ENCODE measurements at regions not wholly inside any gene's neighbourhood (a gene's known extent, or its start where the extent isn't known, plus 50 kb on each side); places are given as distances from the start of the nearest gene placed in this dataset.
"Not testable (repeated sequence)": the region's sequence is repeated elsewhere in the genome, so short reads cannot be mapped to it uniquely, and the experiment has no call there.

GRCh38 chr6:140811642-140812041 is 1321.1 kb upstream of the GJE1 start:
- H3K27me3 ChIP-seq (replicated peaks; ENCODE audit: control insufficient read depth, insufficient read depth, low read length), result no peaks in the 10 kb centered on the region
- H3K9me3 ChIP-seq (ENCODE audit: control insufficient read depth, low read length), result no peaks in the 10 kb centered on the region
- peaks cover 3% of the 10 kb centered on the region for H3K4me1 ChIP-seq (ENCODE audit: control insufficient read depth, insufficient read depth, low read length)
- DNase-seq (ENCODE audit: low read depth), result no peak
- no peaks in the 10 kb centered on the region for H3K36me3 ChIP-seq (ENCODE audit: control insufficient read depth, insufficient read depth, low read length, severe bottlenecking)
- no peak overlapping the region for H3K9ac ChIP-seq (ENCODE audit: low read length)
- H3K4me3 ChIP-seq (ENCODE audit: low read length), result peak overlapping the region; percentile 8

GRCh38 chr6:140809694-140810101 is 1323.0 kb upstream of the GJE1 start:
- H3K27me3 ChIP-seq (replicated peaks; ENCODE audit: control insufficient read depth, insufficient read depth, low read length), result no peaks in the 10 kb centered on the region
- DNase-seq (ENCODE audit: low read depth), result no peak
- H3K9me3 ChIP-seq (ENCODE audit: control insufficient read depth, low read length), result no peaks in the 10 kb centered on the region
- peaks cover 3% of the 10 kb centered on the region for H3K4me1 ChIP-seq (ENCODE audit: control insufficient read depth, insufficient read depth, low read length)
- H3K9ac ChIP-seq (ENCODE audit: low read length), result no peak overlapping the region
- no peaks in the 10 kb centered on the region for H3K36me3 ChIP-seq (ENCODE audit: control insufficient read depth, insufficient read depth, low read length, severe bottlenecking)
- no peak overlapping the region for H3K4me3 ChIP-seq (ENCODE audit: low read length)

GRCh38 chr6:140806431-140806830 is 1326.3 kb upstream of the GJE1 start:
- H3K4me1 ChIP-seq (ENCODE audit: control insufficient read depth, insufficient read depth, low read length), result peaks cover 7% of the 10 kb centered on the region
- no peaks in the 10 kb centered on the region for H3K9me3 ChIP-seq (ENCODE audit: control insufficient read depth, low read length)
- H3K9ac ChIP-seq (ENCODE audit: low read length), result no peak overlapping the region
- H3K36me3 ChIP-seq (ENCODE audit: control insufficient read depth, insufficient read depth, low read length, severe bottlenecking), result no peaks in the 10 kb centered on the region
- H3K27me3 ChIP-seq (replicated peaks; ENCODE audit: control insufficient read depth, insufficient read depth, low read length), result no peaks in the 10 kb centered on the region
- H3K4me3 ChIP-seq (ENCODE audit: low read length), result no peak overlapping the region
- no peak for DNase-seq (ENCODE audit: low read depth)

GRCh38 chr6:140794544-140794943 is 1338.2 kb upstream of the GJE1 start:
- no peak overlapping the region for H3K4me3 ChIP-seq (ENCODE audit: low read length)
- no peak for DNase-seq (ENCODE audit: low read depth)
- H3K9me3 ChIP-seq (ENCODE audit: control insufficient read depth, low read length), result peaks cover 7% of the 10 kb centered on the region
- no peaks in the 10 kb centered on the region for H3K36me3 ChIP-seq (ENCODE audit: control insufficient read depth, insufficient read depth, low read length, severe bottlenecking)
- H3K4me1 ChIP-seq (ENCODE audit: control insufficient read depth, insufficient read depth, low read length), result no peaks in the 10 kb centered on the region
- H3K27me3 ChIP-seq (replicated peaks; ENCODE audit: control insufficient read depth, insufficient read depth, low read length), result no peaks in the 10 kb centered on the region
- H3K9ac ChIP-seq (ENCODE audit: low read length), result no peak overlapping the region

GRCh38 chr6:140790109-140790508 is 1342.6 kb upstream of the GJE1 start:
- Histone ChIP-seq H3K4me3 (ENCODE audit: low read length) (no peak overlapping the region), H3K36me3 (ENCODE audit: control insufficient read depth, insufficient read depth, low read length, severe bottlenecking) (no peaks in the 10 kb centered on the region), H3K9ac (ENCODE audit: low read length) (no peak overlapping the region), H3K4me1 (ENCODE audit: control insufficient read depth, insufficient read depth, low read length) (no peaks in the 10 kb centered on the region), H3K9me3 (ENCODE audit: control insufficient read depth, low read length) (peaks cover 7% of the 10 kb centered on the region), H3K27me3 (replicated peaks; ENCODE audit: control insufficient read depth, insufficient read depth, low read length) (no peaks in the 10 kb centered on the region)
- no peak for DNase-seq (ENCODE audit: low read depth)

GRCh38 chr6:140789466-140789865 is 1343.3 kb upstream of the GJE1 start:
- Histone ChIP-seq H3K9me3 (ENCODE audit: control insufficient read depth, low read length) (peaks cover 7% of the 10 kb centered on the region), H3K4me3 (ENCODE audit: low read length) (no peak overlapping the region), H3K9ac (ENCODE audit: low read length) (no peak overlapping the region), H3K36me3 (ENCODE audit: control insufficient read depth, insufficient read depth, low read length, severe bottlenecking) (no peaks in the 10 kb centered on the region), H3K4me1 (ENCODE audit: control insufficient read depth, insufficient read depth, low read length) (no peaks in the 10 kb centered on the region), H3K27me3 (replicated peaks; ENCODE audit: control insufficient read depth, insufficient read depth, low read length) (no peaks in the 10 kb centered on the region)
- peak; percentile 39 for DNase-seq (ENCODE audit: low read depth)

GRCh38 chr6:140785926-140786325 is 1346.8 kb upstream of the GJE1 start:
- Histone ChIP-seq H3K4me3 (ENCODE audit: low read length) (no peak overlapping the region), H3K27me3 (replicated peaks; ENCODE audit: control insufficient read depth, insufficient read depth, low read length) (no peaks in the 10 kb centered on the region), H3K9ac (ENCODE audit: low read length) (no peak overlapping the region), H3K36me3 (ENCODE audit: control insufficient read depth, insufficient read depth, low read length, severe bottlenecking) (no peaks in the 10 kb centered on the region), H3K9me3 (ENCODE audit: control insufficient read depth, low read length) (no peaks in the 10 kb centered on the region), H3K4me1 (ENCODE audit: control insufficient read depth, insufficient read depth, low read length) (peaks cover 4% of the 10 kb centered on the region)
- DNase-seq (ENCODE audit: low read depth), result no peak

GRCh38 chr6:140784573-140784972 is 1348.2 kb upstream of the GJE1 start:
- Histone ChIP-seq H3K27me3 (replicated peaks; ENCODE audit: control insufficient read depth, insufficient read depth, low read length) (no peaks in the 10 kb centered on the region), H3K4me1 (ENCODE audit: control insufficient read depth, insufficient read depth, low read length) (peaks cover 4% of the 10 kb centered on the region), H3K4me3 (ENCODE audit: low read length) (no peak overlapping the region), H3K9me3 (ENCODE audit: control insufficient read depth, low read length) (no peaks in the 10 kb centered on the region), H3K9ac (ENCODE audit: low read length) (no peak overlapping the region), H3K36me3 (ENCODE audit: control insufficient read depth, insufficient read depth, low read length, severe bottlenecking) (no peaks in the 10 kb centered on the region)
- no peak for DNase-seq (ENCODE audit: low read depth)

GRCh38 chr6:140783504-140783903 is 1349.2 kb upstream of the GJE1 start:
- not testable (repeated sequence) for H3K36me3 ChIP-seq (ENCODE audit: control insufficient read depth, insufficient read depth, low read length, severe bottlenecking); H3K27me3 ChIP-seq (replicated peaks; ENCODE audit: control insufficient read depth, insufficient read depth, low read length); H3K4me1 ChIP-seq (ENCODE audit: control insufficient read depth, insufficient read depth, low read length); H3K4me3 ChIP-seq (ENCODE audit: low read length); H3K9ac ChIP-seq (ENCODE audit: low read length); H3K9me3 ChIP-seq (ENCODE audit: control insufficient read depth, low read length); DNase-seq (ENCODE audit: low read depth)

- H3K4me3 ChIP-seq (ENCODE audit: low read length), result no peak overlapping the region
- no peaks in the 10 kb centered on the region for H3K27me3 ChIP-seq (replicated peaks; ENCODE audit: control insufficient read depth, insufficient read depth, low read length)
- H3K9ac ChIP-seq (ENCODE audit: low read length), result peak overlapping the region; percentile 43
- H3K9me3 ChIP-seq (ENCODE audit: control insufficient read depth, low read length), result no peaks in the 10 kb centered on the region
- no peaks in the 10 kb centered on the region for H3K36me3 ChIP-seq (ENCODE audit: control insufficient read depth, insufficient read depth, low read length, severe bottlenecking)
- peaks cover 4% of the 10 kb centered on the region for H3K4me1 ChIP-seq (ENCODE audit: control insufficient read depth, insufficient read depth, low read length)
- no peak for DNase-seq (ENCODE audit: low read depth)
Observed at GRCh38 chr6:140782941-140783340, 1349.8 kb upstream of the GJE1 start.

GRCh38 chr6:140779991-140780596 is 1352.6 kb upstream of the GJE1 start:
- no peaks in the 10 kb centered on the region for H3K9me3 ChIP-seq (ENCODE audit: control insufficient read depth, low read length)
- no peaks in the 10 kb centered on the region for H3K27me3 ChIP-seq (replicated peaks; ENCODE audit: control insufficient read depth, insufficient read depth, low read length)
- no peak overlapping the region for H3K9ac ChIP-seq (ENCODE audit: low read length)
- H3K4me1 ChIP-seq (ENCODE audit: control insufficient read depth, insufficient read depth, low read length), result peaks cover 4% of the 10 kb centered on the region
- no peak for DNase-seq (ENCODE audit: low read depth)
- H3K4me3 ChIP-seq (ENCODE audit: low read length), result no peak overlapping the region
- no peaks in the 10 kb centered on the region for H3K36me3 ChIP-seq (ENCODE audit: control insufficient read depth, insufficient read depth, low read length, severe bottlenecking)

GRCh38 chr6:140779341-140779740 is 1353.4 kb upstream of the GJE1 start:
- Histone ChIP-seq H3K9me3 (ENCODE audit: control insufficient read depth, low read length) (no peaks in the 10 kb centered on the region), H3K9ac (ENCODE audit: low read length) (no peak overlapping the region), H3K27me3 (replicated peaks; ENCODE audit: control insufficient read depth, insufficient read depth, low read length) (no peaks in the 10 kb centered on the region), H3K4me1 (ENCODE audit: control insufficient read depth, insufficient read depth, low read length) (peaks cover 8% of the 10 kb centered on the region), H3K4me3 (ENCODE audit: low read length) (no peak overlapping the region), H3K36me3 (ENCODE audit: control insufficient read depth, insufficient read depth, low read length, severe bottlenecking) (no peaks in the 10 kb centered on the region)
- DNase-seq (ENCODE audit: low read depth), result no peak

All from adipocyte (in vitro differentiated cells).